Activated naive CD8-positive, alpha-beta T cell (primary cell): ENCODE measurements at regions not wholly inside any gene's neighbourhood (a gene's known extent, or its start where the extent isn't known, plus 50 kb on each side); places are given as distances from the start of the nearest gene placed in this dataset.

Experiments used
- H3K27ac Mint-ChIP-seq: one replicate; pipeline ENCODE4 v1.8.0; 2021; ENCODE audit warnings: mixed read lengths
- H3K27me3 Mint-ChIP-seq: one replicate; pipeline ENCODE4 v1.8.0; 2021; ENCODE audit warnings: mixed read lengths
- H3K36me3 Mint-ChIP-seq: one replicate; pipeline ENCODE4 v1.8.0; 2021; ENCODE audit warnings: mixed read lengths
- H3K4me1 Mint-ChIP-seq: one replicate; pipeline ENCODE4 v1.8.0; 2021; ENCODE audit warnings: low read depth, mixed read lengths
- H3K4me3 Mint-ChIP-seq: one replicate; pipeline ENCODE4 v1.8.0; 2021; ENCODE audit warnings: mild to moderate bottlenecking, mixed read lengths
- H3K9me3 Mint-ChIP-seq: one replicate; pipeline ENCODE4 v1.8.0; 2021; ENCODE audit warnings: low read depth, mixed read lengths

DNA sequence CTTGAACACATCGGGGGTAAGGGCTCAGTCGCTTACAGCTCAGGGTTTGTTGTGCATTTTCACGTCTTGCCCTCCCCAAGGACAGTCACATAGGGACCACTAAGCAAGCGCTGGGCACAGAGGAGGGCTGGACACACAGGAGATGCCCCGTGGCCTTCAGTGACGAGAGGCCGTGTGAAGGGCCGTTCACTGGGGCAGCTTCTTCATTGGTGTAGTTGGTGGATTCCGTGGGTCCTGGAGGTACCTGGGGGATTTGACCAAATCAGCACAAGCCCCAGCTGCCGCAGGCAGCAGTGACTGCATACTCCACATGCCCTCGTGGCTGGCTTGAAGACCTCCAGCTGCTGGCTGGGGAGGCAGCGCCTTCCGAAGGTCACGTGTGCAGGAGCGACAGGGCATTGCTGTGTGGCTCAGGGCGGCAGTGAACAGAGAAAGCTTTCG lies 100.8 kb upstream of the C1orf174 start:
- H3K36me3 Mint-ChIP-seq: no peaks in the 10 kb centered on the region
- H3K27ac Mint-ChIP-seq: no peak overlapping the region
- no peak overlapping the region for H3K4me3 Mint-ChIP-seq
- peaks cover 10% of the 10 kb centered on the region for H3K27me3 Mint-ChIP-seq
- H3K9me3 Mint-ChIP-seq: no peaks in the 10 kb centered on the region
- H3K4me1 Mint-ChIP-seq: no peaks in the 10 kb centered on the region

DNA sequence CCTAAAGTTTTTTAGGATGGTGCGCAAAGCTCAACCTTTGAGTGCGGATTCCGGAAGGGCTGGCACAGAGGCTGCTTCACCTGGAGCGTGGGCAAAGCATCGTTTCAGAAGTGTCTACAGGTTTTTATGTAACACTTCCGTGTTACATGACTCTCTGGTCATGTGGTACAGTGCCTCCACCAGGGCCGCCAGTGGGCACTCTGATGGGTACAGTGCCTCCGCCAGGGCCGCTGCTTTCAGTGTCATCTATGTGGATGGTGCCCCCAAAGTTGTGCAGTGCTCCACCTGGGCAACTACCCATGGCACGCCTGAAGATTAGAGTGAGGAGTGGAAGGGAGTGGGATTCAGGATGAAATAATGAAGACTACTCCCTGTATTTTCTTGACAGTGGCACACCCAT lies 101.4 kb upstream of the C1orf174 start:
- Mint-ChIP-seq H3K27me3 (peaks cover 10% of the 10 kb centered on the region), H3K36me3 (no peaks in the 10 kb centered on the region), H3K4me1 (no peaks in the 10 kb centered on the region), H3K9me3 (no peaks in the 10 kb centered on the region), H3K27ac (no peak overlapping the region), H3K4me3 (no peak overlapping the region)

DNA sequence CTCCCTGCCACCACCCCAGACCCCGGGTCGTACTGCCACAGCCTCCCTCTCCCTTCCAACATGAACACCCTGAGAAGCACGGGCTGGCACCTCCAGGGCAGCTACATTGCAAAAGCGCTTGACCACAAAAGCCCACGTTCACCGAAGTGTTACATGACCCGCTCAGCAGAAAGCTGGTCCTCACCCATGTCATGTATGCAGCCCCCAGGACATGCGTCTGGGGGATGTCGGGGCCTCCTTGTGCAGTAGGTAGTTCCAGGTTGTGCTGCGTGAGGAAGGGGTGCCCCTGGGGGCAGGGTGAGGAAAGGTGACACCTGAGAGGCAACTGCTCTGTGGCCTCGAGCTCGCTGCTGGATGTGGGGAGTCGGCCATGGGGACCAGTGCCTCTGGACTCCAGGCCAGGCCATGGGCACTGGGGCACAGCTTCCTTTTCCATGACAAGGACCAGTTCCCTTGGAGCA lies 102.0 kb upstream of the C1orf174 start:
- no peak overlapping the region for H3K4me3 Mint-ChIP-seq
- H3K4me1 Mint-ChIP-seq: no peaks in the 10 kb centered on the region
- no peaks in the 10 kb centered on the region for H3K9me3 Mint-ChIP-seq
- H3K27ac Mint-ChIP-seq: no peak overlapping the region
- H3K27me3 Mint-ChIP-seq: peaks cover 10% of the 10 kb centered on the region
- no peaks in the 10 kb centered on the region for H3K36me3 Mint-ChIP-seq

DNA sequence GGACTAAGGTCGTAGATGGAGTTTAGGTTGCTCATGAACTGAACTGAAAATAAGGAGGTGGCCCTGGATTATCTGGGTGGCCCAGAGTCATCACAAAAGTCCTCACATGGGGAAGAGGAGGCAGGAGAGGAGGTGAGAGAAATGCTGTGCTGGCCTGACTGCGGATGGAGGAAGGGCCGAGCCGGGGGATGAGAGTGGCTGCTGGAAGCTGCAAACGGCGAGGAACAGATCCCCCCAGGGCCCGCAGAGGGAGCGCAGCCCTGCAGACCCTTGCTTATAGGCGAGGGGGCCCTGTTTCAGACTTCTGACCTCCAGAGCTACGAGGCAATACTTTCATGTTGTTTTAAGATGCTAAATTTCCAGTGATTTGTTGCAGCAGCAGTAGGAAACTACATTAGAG lies 102.7 kb upstream of the C1orf174 start:
- no peaks in the 10 kb centered on the region for H3K9me3 Mint-ChIP-seq
- no peak overlapping the region for H3K27ac Mint-ChIP-seq
- H3K36me3 Mint-ChIP-seq: no peaks in the 10 kb centered on the region
- H3K4me3 Mint-ChIP-seq: no peak overlapping the region
- H3K27me3 Mint-ChIP-seq: peaks cover 10% of the 10 kb centered on the region
- no peaks in the 10 kb centered on the region for H3K4me1 Mint-ChIP-seq

DNA sequence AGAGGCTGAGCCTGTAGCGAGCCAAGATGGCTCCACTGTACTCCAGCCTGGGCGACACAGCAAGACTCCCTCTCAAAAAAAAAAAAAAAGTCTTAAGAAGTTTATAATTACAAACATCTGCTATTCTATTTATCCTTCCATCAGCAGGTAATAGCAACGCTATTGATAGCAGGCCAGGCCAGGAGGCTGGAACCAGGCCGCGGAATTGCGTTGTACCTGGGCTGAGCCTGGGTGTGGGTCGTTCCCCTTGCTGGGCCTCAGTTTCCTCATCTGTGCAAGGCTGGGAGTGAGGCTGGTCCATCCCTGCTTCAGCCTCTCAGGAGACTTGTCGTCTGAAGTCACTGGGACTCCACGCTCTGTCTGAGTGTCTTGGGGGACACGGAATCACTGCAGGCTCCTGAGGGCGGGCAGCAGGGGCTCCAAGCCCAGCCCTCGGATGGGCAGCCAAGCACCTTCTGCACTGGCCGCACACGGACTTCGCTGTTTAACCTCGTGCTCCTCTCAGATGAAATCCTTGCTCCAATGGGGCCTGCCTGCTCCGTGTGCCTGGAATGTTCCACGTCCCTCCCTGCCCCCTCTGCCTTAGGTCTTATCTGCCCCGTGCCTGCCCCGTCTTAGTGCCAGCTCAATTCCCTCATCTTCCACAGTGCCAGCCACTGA lies 103.9 kb upstream of the C1orf174 start:
- Mint-ChIP-seq H3K4me1 (no peaks in the 10 kb centered on the region), H3K9me3 (no peaks in the 10 kb centered on the region), H3K4me3 (no peak overlapping the region), H3K36me3 (no peaks in the 10 kb centered on the region), H3K27ac (no peak overlapping the region), H3K27me3 (peaks cover 5% of the 10 kb centered on the region)

DNA sequence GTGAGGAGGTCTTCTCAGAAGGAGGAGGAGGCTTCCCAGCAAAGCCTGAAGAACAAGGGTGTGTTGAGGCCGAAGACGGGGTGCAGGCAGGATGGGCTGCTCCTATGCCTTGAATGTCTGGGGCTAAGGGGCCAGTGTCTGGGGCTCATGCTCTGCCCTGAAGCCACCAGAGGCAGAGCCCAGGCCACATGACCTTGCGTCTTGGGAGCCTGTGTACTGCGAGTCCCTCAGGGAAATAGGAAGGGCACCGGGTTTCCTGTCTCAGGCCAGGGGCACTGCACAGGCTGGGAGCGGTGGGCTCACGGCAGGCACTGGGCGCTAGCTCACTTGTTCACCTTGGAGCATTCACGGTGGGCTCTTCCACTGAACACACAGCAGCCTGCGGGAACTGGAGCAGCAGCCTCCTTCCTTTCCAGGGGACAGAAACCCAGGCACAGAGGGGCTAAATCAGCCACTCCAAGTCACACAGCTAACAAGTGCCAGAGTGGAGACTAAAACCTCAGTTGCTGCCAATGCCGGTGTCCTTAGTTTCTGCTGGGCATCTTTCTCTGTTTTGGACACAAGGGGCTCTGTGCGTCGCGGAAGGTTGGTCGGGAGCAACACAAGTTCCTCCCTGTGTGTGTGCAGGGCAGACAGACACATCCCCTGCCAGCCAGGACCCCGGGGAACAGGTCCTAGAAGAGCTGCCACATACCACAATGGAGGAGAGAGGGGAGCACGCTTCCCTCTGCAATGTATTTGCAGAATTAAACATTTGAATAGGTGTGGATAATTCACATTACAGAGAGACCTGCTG lies 104.8 kb upstream of the C1orf174 start:
- H3K27ac Mint-ChIP-seq: no peak overlapping the region
- no peaks in the 10 kb centered on the region for H3K4me1 Mint-ChIP-seq
- no peaks in the 10 kb centered on the region for H3K36me3 Mint-ChIP-seq
- no peak overlapping the region for H3K4me3 Mint-ChIP-seq
- H3K27me3 Mint-ChIP-seq: peaks cover 5% of the 10 kb centered on the region
- no peaks in the 10 kb centered on the region for H3K9me3 Mint-ChIP-seq

DNA sequence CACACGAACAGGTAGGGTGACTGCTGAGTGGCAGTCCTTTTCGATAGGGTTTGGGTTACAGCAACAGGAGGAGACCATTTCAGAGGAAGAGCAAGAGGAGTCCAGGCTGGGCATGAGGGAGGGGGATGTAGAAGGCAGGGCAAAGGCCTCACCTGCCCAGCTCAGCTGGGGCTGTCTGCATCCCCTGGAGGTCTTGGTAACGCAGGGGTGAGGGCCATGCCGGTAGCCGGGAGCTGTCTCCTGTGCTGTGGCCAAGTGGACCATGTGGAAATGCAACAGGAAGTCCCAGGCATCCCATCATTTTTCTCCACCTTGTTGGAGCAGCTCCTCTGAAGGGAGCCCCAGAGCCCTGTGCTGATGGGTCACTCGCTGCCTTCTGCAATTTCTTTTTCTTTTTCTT lies 105.4 kb upstream of the C1orf174 start:
- H3K27ac Mint-ChIP-seq: no peak overlapping the region
- no peak overlapping the region for H3K4me3 Mint-ChIP-seq

DNA sequence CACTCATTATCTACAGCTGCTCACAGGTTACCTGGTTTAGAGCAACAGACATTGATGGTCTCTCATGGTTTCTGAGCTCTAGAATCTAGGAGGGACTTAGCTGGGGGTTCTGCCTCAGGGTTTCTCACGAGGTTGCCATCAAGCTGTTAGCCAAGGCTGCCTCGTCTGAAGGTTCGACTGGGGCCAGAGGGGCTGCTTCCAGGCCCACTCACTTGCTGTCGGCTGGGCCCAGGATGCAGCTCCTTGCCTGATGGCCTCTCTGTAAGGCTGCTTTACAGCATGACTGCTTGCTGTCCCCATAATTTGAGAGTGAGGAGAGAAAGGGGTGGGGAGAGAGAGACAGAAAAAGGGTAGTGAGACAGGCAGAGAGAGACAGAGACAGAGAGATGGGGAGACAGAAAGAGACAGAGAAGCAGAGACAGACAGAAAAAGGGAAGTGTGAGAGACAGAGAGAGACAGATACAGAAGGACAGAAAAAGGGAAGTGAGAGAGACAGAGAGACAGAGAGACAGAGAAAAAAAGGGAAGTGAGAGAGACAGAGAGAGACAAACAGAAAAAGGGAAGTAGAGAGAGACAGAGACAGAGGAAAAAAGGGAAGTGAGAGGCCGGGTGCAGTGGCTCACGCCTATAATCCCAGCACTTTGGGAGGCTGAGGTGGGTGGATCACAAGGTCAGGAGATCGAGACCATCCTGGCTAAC lies 106.8 kb upstream of the C1orf174 start:
- Mint-ChIP-seq H3K27ac (no peak overlapping the region), H3K27me3 (peaks cover 2% of the 10 kb centered on the region), H3K9me3 (no peaks in the 10 kb centered on the region), H3K36me3 (no peaks in the 10 kb centered on the region), H3K4me3 (no peak overlapping the region), H3K4me1 (no peaks in the 10 kb centered on the region)

More for the DNA sequence above, 105.4 kb upstream of the C1orf174 start:
- Mint-ChIP-seq H3K9me3 (no peaks in the 10 kb centered on the region), H3K4me1 (no peaks in the 10 kb centered on the region), H3K36me3 (no peaks in the 10 kb centered on the region), H3K27me3 (peaks cover 5% of the 10 kb centered on the region)

DNA sequence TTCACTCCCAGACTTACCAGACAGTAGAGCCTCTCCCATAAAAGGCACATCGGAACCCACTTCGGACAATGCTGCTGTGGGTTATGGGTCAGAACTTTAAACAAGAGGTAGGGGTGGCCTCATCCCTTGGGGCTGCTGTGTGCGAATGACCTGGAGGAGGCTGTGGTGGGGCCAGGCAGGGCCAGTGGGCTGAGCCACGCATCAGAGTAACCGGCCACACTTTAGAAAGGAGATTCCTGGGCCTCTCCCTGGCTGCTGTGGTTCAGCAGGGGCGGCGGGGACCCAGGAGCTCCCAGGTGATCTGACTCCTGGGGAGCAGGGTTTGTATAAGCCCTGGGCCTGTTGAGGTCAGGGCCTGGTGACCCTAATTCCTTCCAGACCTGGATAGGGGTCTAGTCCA lies 110.2 kb upstream of the C1orf174 start:
- Mint-ChIP-seq H3K27ac (no peak overlapping the region), H3K36me3 (no peaks in the 10 kb centered on the region), H3K9me3 (no peaks in the 10 kb centered on the region), H3K27me3 (peaks cover 1% of the 10 kb centered on the region), H3K4me3 (no peak overlapping the region), H3K4me1 (no peaks in the 10 kb centered on the region)

DNA sequence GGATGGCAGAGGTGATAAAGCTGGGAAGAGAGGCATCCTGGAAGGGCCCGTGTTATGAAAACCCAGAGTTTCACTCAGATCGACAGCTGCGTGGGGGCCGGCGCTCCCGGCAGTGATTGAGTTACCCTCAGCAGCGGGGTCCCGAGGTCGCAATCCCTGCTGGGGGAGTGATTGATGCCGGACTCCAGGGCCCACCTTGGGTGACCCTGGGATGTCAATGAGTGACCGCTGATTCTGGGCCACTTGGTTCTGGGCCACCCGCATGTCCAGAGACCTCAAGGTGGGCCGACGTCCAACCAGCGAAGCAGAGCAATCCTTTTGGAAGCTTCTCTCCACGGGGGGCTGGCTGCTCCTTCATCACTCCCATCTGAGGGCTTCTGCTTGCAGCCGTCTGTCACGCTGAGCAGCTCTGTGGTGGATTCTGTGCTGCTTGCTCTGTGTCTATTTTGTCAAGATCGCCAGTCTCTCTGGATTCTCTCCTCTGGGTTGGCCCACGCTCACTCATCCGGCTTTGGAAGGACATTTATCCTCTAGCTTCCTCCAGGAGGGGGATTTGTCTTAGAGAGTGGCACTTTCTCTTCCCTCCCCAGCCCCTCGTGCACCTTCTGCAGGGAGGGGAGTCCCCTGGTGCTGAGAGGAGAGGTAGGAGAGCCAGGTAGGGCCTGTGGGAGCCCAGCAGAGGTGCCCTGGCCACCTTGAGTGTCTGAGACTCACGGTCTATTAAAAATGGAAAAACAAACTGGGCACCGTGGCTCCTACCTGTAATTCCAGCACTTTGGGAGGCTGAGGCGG lies 110.9 kb upstream of the C1orf174 start:
- Mint-ChIP-seq H3K27me3 (peaks cover 1% of the 10 kb centered on the region), H3K36me3 (no peaks in the 10 kb centered on the region), H3K4me1 (no peaks in the 10 kb centered on the region), H3K27ac (no peak overlapping the region), H3K9me3 (no peaks in the 10 kb centered on the region), H3K4me3 (no peak overlapping the region)

DNA sequence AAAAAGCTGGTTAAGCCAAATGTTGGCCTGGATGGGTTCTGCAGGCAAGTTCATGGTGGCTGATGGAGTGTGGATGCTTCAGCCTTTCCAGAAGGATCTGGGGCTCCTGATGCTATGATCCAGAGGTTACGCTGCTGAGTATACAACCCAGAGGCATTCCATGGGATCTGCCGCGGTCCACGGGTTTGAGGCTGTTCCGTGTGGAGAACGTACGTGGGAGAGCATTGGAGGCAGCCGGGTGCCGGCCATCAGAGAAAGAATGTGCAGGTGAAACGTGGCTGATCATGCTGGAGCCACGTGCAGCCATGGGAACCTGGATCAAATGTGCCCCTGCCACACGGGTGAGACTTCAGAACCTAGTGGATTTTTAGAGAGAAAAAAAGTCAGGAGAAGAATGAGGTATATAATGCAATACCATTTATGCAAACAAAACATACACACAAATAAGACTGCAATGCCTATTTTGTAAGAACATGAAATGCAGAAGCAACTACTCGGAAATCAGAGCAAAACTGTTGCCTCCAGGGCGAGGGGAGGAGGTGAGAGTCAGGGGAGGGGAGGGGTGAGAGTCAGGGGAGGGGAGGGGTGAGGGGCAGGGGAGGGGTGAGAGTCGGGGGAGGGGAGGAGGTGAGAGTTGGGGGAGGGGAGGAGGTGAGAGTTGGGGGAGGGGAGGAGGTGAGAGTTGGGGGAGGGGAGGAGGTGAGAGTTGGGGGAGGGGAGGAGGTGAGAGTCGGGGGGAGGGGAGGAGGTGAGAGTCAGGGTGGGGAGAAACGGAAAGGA lies 116.5 kb upstream of the C1orf174 start:
- H3K27me3 Mint-ChIP-seq: peaks cover 3% of the 10 kb centered on the region
- no peak overlapping the region for H3K27ac Mint-ChIP-seq
- no peaks in the 10 kb centered on the region for H3K36me3 Mint-ChIP-seq
- no peak overlapping the region for H3K4me3 Mint-ChIP-seq
- H3K4me1 Mint-ChIP-seq: no peaks in the 10 kb centered on the region
- no peaks in the 10 kb centered on the region for H3K9me3 Mint-ChIP-seq

DNA sequence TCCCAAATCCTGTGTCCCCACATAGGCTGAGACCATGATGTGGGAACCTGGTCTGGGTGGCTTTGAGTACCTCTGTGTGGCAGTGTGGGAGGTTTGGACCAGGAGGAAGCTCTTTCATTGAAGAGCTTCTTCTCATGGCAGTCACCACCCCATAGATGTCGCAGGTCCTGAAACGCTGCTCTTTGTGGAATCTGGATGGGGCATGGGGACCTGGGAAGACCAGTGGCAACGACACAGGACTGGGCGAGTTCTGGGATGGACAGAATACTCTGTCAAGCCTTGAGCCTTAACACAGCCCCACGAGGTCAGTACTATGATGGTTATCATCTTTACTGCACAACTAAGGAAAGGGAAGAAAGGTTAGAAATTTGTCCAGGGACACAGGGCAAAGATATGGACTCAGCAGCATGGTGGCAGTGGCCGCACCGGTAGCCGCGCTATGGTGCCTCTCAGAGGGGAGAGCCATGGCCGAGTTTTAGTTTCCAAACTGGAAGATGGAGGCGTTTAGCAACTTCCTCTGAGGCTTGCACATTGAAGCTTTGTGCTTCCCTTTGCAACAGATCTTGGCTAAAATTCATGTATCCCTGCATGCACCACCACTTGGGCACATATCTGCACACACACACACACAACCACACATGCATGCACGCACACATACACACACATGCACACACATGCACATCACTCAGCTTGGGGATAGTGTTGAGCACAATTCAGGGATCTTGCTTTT lies 117.7 kb upstream of the C1orf174 start:
- H3K27ac Mint-ChIP-seq: no peak overlapping the region
- H3K36me3 Mint-ChIP-seq: no peaks in the 10 kb centered on the region

DNA sequence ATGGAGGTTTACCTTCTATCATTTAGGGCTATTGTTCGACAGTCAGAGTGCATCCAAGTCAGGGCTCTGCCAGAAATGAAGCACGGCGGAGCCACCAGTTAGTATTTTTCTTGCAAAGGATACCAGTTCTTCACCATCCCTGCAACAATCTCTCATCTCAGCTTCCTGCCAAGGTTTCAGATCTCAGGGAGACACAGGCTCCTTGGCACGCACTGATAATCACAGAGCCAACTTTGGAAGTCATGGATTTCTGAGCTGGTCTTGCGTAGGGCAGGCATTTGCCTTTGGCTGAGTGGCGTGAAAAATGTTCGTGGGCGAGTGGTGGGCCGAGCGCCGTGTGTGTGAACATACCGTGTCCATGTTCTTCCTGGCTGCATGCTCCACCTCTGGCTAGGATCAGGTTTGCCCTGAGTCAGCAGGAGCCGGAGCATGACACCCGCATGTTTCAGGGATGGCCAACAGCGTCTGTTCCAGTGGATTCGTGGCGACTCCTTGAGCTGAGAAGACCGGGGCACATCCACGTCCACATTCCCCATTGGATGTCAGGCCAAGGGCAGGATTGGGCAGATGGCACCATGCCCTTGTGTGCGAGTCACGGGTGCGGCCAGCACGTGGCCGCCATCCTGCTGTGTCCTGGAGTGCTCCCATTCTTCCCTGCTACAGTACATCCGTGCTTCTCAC lies 118.5 kb upstream of the C1orf174 start:
- H3K9me3 Mint-ChIP-seq: no peaks in the 10 kb centered on the region
- peaks cover 3% of the 10 kb centered on the region for H3K27me3 Mint-ChIP-seq
- H3K4me1 Mint-ChIP-seq: no peaks in the 10 kb centered on the region
- no peak overlapping the region for H3K27ac Mint-ChIP-seq
- no peaks in the 10 kb centered on the region for H3K36me3 Mint-ChIP-seq
- no peak overlapping the region for H3K4me3 Mint-ChIP-seq

More for the DNA sequence above, 117.7 kb upstream of the C1orf174 start:
- Mint-ChIP-seq H3K4me3 (no peak overlapping the region), H3K4me1 (no peaks in the 10 kb centered on the region), H3K27me3 (peaks cover 3% of the 10 kb centered on the region), H3K9me3 (no peaks in the 10 kb centered on the region)
